Activated T-helper 1 cell treated with Interleukin-2 at 50 U/mL for 16 hours (primary cell): ENCODE measurements at regions not wholly inside any gene's neighbourhood (a gene's known extent, or its start where the extent isn't known, plus 50 kb on each side); places are given as distances from the start of the nearest gene placed in this dataset.

Source experiments
- DNase-seq: peaks from one replicate; pipeline ENCODE4 v3.0.0-alpha.2; 2020; ENCODE audit warnings: low read depth

GRCh38 chr6:14738497-14738896, 507.4 kb upstream of the JARID2 start:
- DNase-seq = no peak

GRCh38 chr6:14738933-14739332, 506.9 kb upstream of the JARID2 start:
- DNase-seq = no peak

DNA sequence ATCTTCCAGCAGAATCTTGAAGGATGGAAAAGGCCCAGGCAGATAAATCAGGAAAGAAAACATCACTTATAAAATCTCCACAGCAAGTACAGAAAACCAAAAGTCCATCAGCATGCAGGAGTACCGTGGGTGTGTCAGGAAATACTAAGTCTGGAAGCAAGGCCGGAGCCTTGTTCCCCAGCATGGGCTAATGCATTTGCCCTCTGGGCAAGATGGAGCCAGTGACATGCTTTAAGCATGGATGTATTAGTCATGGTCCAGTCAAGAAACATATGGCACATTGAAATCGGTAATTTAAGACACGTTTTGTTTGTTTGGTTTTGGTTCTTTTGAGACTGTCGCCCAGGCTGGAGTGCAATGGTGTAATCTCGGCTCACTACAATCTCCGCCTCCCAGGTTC, 506.0 kb upstream of the JARID2 start:
- no peak for DNase-seq

GRCh38 chr6:14742171-14742570, 503.7 kb upstream of the JARID2 start:
- DNase-seq = no peak

GRCh38 chr6:14742680-14743079, 503.2 kb upstream of the JARID2 start:
- DNase-seq = no peak

DNA sequence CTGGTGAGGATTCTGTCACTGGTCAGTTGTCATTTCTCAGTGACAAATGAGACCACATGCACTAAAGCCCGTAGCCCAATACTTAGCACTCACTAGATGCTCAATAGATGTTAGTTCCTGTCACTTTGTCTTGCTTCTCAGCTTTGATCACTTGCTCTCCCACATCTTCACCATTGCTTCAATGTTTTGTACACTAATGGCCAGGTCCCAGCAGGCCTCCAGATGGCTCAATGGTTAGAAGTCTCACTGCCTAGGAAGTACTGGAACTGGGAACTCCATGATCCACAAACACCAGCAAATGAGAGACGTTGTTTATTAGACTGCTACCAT, 502.8 kb upstream of the JARID2 start:
- no peak for DNase-seq

DNA sequence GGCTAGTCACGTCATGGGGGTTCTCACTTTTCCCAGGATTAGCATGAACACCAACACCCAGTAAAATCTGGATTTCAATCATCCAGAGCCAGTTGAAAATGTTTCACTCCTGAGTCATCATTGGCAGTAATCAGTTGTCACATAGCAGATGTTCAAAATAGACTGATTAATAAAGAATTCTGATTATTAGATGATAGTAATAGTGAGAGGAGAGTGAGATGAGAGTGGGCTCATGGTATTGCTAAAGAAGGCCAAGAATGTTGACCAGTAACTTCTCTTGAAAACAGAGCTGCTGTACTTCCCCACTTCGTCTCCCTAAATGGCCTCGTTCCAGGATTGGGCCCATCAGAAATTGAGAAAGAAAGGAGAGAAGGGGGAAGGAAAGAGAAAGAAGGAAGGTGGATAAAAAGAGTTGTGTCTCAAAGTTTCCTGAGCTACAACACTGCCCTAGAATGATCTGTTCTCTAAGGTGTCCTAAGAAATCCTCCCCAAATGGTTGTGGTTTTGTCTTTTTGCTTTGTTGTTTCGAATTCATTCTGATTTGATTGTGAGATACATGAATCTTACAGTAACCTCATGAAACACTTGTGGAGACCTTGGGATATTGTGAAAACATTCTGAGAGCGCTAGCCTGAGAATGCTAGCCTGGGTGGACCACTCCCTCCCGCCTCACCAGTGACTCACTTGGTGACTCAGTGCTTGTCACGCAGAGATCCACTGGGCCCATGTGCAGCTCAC, 502.2 kb upstream of the JARID2 start:
- peak; percentile 37 for DNase-seq

GRCh38 chr6:14744212-14744556, 501.7 kb upstream of the JARID2 start:
- DNase-seq = no peak

GRCh38 chr6:14746139-14746837, 499.6 kb upstream of the JARID2 start:
- DNase-seq = no peak

DNA sequence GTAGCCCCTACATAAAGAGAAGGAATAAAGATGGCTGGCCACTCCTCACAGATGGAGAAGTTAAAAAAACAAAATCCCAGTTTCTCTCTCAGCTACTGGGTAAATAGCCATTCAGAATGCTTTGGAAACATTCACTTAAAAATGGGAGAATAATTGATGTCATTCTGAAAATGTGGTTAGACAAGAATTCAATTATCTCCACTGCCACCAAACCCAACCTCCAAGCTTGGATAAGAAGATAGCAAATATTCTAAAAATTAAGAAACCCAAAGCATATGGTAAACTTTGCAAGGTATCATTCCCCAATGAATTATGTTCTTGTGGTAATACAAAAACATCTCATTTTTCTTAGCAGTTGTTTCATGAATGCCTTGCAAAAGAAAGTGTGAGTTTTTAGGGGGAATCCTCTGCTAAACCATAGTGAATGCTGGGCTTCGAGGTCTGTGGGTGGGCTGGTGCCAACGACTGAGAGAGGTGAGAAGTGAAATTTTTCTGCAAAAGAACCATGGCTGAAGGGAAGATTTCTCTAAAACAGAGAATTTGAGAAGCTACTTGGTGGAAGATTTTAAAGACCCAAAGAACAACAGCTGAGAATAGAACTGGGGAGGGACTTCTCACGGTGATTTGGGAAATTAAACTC, 497.9 kb upstream of the JARID2 start:
- no peak for DNase-seq

- no peak for DNase-seq
Observed at GRCh38 chr6:14748679-14749078, 497.2 kb upstream of the JARID2 start.

DNA sequence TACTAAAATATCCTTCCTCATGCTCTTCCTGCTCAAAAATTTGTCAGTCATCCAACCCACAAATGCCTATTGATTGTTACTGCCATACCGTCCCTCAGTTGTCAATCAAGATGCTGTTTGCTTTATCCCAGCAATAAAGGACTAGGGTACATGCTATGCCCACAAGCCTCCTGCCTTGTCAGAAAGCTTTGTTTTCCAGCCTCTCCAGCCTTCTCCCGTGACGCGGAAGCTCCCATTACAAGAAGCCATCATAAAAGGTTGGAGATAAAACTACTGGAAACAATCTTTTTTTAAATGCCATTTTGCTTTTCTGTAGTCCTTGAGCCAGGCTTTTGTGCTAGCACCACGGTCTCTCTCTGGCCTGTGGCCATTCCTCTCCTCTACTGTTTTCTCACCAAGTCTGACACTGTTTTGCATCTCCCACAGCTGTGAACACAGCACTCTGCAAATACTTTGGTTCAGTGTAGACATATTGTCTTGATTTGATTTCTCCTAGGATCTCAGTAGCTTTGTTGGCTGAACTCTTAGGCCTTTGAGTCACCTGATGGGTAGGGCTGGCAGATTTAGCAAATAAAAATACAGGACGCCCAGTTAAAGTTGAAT, 495.7 kb upstream of the JARID2 start:
- DNase-seq = no peak

- DNase-seq = no peak
Observed at GRCh38 chr6:14751645-14752175, 494.2 kb upstream of the JARID2 start.

- DNase-seq = no peak
Observed at GRCh38 chr6:14754751-14755513, 490.9 kb upstream of the JARID2 start.

DNA sequence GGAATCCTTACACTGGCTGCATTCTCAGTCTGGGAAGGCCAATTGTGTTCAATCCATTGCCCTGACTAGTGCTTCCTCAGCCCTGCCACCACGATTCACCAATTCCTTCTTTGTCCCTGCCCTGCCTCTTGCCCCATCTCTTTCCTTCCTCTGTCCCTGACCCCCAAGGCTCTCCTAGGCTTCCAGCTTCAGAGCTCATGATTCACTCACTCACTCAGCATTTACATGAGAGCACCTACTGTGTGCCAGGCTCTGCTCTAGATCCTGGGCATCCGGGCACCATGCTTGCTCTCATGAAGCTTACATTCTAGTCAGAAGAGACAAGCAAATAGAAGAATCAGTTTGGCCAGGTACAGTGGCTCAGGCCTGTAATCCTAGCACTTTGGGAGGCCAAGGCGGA, 489.5 kb upstream of the JARID2 start:
- DNase-seq = no peak

GRCh38 chr6:14757014-14757413, 488.9 kb upstream of the JARID2 start:
- no peak for DNase-seq

- DNase-seq = no peak
Observed at GRCh38 chr6:14757418-14757817, 488.5 kb upstream of the JARID2 start.

DNA sequence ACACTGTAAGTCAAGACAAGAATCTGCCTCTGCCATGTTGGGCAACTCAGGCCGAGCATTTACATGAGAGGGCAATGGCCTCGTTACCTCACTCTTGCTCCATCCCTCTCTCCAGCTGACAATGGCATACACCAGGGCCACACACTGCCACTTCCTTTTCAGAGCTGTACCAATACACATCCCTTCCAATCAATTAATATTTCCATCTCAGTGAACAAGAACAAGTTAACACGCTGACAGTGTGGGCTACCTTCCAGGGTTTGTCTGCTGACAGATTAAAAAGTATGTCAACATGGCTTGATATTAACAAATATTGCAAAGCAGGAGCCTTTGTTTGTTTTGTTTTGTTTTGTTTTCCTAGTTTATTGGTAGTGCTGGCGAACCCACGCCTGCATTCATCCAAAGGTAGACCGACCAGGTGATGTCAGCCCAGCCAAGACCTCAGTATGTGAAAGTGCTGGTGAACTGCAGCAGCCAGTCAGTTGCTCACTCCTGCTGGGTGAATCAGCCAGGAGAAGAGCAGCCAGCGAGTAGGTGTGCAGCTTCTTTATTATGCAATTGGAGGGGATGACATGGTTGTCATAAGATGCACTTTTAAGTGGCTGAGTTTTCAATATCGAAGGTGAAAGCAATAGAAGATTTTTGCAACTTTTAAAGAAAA, 487.3 kb upstream of the JARID2 start:
- DNase-seq = no peak

- no peak for DNase-seq
Observed at GRCh38 chr6:14759976-14760672, 485.7 kb upstream of the JARID2 start.

- no peak for DNase-seq
Observed at GRCh38 chr6:14762077-14762476, 483.8 kb upstream of the JARID2 start.

- DNase-seq = no peak
Observed at GRCh38 chr6:14763139-14763538, 482.7 kb upstream of the JARID2 start.
